GM18858 (cell line): ENCODE measurements at regions not wholly inside any gene's neighbourhood (a gene's known extent, or its start where the extent isn't known, plus 50 kb on each side); places are given as distances from the start of the nearest gene placed in this dataset.
A peak's percentile ranks its signal among the peaks of the same experiment; 100 is the strongest.
"Not testable (repeated sequence)": the region's sequence is repeated elsewhere in the genome, so short reads cannot be mapped to it uniquely, and the experiment has no call there.

ENCODE experiments used
- ATAC-seq: cut with Tn5 transposase; IDR thresholded peaks from one replicate; pipeline ENCODE4 v1.9.1; 2021; ENCODE audit not compliant: unreplicated experiment

- ATAC-seq = no peak
Observed at GRCh38 chr5:144048259-144048856, 122.1 kb downstream of the YIPF5 start.

DNA sequence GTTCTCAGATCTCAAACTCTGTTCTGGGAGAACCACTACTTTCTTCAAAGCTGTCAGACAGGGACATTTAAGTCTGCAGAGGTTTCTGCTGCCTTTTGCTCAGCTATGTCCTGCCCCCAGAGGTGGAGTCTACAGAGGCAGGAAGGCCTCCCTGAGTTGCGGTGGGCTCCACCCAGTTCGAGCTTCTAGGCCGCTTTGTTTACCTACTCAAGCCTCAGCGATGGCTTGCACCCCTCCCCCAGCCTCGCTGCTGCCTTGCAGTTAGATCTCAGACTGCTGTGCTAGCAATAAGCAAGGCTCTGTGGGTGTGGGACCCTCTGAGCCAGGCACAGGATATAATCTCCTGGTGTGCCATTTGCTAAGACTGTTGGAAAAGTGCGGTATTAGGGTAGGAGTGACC lies 115.1 kb downstream of the YIPF5 start:
- not testable (repeated sequence) for ATAC-seq

GRCh38 chr5:144060091-144060490 lies 110.4 kb downstream of the YIPF5 start:
- not testable (repeated sequence) for ATAC-seq

DNA sequence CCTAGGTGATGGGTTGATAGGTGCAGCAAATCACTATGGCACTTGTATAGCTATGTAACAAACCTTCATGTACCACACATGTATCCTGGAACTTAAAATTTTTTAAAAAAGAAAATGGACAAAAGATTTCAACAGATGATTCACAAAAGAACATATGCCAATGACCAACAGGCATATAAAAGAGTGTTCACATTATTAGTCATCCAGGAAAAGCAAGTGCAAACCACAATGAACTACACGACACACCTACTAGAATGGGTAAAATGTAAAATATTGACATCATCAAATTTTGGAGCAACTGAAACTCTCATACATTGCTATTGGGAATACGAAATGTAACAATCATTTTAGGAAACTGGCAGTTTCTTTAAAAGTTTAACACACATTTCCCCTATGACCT lies 109.9 kb downstream of the YIPF5 start:
- ATAC-seq = no peak

DNA sequence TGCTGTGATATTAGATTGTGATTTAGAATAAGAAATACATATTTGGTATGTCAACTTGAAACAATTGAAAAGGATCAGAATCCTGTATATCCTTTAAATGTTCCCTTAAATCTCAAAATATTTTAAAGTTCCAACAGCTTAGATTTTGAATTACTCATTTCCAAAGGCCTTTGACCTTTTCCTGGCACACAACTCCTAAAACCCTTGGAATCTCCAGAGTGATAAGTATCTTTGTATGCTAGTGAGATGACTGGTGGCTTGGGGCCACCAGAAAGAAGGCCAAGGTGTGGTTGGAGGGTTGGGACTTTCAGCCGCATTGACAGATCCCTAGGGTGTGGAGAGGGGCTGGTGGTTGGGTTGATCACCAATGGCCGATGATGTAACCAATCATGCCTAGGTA lies 104.7 kb downstream of the YIPF5 start:
- ATAC-seq = no peak

- no peak for ATAC-seq
Observed at GRCh38 chr5:144072518-144072927, 97.9 kb downstream of the YIPF5 start.

GRCh38 chr5:144076521-144077083 lies 93.9 kb downstream of the YIPF5 start:
- ATAC-seq = no peak

DNA sequence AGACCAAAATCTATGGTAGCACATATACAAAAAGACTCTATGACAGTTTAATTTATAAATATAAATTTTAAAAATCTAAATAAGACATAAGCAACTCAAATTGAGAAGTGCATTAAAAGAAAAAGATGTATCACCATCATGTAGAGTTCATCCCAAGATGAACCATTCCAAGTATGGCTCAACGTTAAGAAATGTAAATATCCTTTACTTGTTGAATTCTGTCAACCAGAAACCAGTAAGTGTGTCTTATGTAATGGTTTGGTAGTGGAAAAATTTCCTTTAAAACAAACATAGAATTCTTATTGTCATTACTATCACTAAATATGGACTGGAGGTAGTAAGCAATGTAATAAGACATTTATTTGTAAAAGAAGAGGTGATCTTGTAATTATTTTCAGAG lies 87.3 kb downstream of the YIPF5 start:
- no peak for ATAC-seq

DNA sequence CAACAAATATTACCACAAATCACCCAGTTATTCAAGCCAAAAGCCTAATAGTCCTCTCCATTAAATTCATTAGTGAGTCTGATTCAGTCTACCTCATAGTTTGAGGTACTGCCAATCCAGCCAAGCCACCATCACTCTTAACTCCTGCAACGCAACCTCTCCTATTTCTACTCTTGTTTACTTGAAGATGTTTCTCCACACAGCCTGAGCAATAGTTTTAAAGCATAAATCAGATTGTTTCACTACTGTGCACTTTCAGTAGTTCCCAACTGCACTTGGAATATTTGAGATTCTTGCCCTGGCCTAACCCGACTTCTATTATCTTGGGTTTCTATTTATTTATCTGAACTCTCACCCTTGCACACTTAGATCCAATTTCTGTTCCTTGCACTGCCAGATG lies 85.5 kb downstream of the YIPF5 start:
- ATAC-seq = no peak

- ATAC-seq = no peak
Observed at GRCh38 chr5:144085381-144085780, 85.1 kb downstream of the YIPF5 start.

DNA sequence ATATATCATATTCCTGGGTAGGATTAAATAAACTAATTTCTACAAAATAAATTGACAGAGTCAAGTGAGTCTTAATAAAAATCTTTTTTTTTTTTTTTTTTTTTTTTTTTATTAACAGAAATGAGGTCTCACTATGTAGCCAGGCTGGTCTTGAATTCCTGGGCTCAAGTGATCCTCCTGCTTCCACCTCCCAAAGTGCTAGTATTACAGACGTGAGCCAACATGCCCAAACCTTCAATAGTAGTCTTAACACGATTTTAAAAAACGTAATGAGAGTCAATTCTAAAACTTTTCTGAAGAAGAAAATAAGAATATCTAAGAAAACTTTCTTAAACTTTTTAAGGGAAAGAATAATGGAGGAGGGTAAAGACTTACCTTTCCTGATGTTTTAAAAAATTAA lies 84.2 kb downstream of the YIPF5 start:
- ATAC-seq = no peak

DNA sequence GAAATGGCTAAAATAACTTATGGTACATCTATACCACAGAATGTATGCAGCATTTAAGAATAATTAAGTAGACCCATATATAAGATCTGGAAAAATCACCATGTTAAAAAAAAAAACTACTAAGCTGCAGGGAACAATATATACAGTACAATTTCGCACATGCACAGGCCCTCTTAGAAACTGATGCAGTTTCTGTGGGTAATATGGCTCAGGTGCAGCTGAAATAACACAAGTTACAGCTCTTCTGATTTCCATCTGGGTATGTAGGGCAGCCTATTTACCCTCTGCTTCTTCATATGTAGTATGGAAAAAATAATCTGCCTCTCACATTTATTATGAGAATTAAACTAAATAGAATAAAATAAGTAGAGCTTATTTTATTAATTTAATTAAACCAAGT lies 82.9 kb downstream of the YIPF5 start:
- ATAC-seq = no peak

DNA sequence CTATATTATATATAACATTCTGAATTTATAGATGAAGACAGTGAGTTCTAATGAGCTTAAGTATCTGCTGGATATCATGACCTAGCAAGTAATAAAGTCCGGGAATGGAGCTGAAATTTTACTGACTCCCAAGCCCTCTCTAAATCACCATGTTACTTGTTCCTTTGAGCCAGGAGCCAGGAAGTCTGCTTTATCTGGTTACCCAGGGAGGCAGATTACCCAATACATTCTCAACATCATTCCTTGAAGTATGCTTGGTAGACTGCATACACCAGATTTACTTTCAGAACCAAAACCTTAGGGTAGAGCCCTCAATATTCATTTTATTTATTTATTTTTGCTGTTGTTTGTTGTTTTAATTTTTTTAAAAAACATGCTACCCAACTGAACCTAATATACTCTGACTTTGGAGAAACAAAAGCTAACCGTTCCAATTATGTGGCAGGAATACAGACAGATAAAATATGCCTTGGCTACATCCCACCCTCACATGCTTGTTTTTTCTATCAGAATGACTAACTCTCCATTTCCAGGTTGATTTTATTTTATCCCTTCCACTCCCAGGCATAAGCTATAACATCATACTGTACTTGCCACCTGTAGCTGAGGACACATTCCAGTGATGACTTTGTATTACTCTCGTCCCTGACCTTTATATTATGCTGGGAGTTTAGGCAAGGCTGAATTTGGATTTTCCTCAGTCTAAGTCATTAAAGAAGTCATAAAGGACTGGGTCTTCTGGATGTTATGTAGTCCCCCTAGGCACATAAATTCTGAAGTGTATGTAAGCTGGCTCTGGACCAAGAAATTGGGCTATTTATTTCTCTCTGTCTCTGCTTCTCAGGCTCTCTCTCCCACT lies 82.0 kb downstream of the YIPF5 start:
- ATAC-seq = no peak

GRCh38 chr5:144089401-144090021 lies 80.9 kb downstream of the YIPF5 start:
- peak; percentile 74 for ATAC-seq

DNA sequence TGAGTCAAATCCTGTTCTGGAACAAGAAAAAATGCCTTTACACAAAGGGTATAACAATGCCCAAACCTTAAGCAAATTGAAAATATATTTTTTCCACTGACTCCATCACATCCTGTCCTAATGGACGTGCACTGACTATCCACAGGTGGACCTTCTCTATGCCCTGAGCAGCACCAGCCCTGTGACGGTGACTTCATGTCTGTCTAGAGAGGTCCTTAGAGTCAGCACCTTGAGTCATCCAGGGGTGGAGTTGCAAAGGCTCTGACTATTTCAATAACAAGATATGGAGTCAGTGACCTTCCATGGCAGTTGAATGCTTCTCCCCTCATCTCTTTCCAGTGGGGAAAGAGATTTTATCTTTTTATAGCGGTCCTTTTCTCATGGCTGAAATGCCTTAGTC lies 78.0 kb downstream of the YIPF5 start:
- no peak for ATAC-seq

DNA sequence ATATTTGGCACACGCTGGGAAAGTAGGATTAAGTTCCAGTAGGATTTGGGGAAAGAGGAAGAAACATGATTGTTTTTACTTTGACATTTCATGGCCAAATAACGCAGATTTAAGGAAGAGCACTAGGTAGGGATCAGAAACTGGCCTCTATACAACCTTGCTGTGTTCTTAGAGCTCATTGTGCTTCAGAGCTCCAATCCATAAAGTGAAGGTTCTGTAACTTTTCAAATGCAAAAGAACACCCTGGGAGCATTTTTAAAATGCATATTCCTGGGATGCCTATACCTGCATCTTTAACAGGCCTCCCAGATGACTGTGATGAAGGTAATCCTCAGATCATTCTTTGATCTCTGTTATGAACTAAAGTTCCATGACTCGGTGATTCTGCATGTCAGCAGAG lies 77.1 kb downstream of the YIPF5 start:
- ATAC-seq = no peak

GRCh38 chr5:144093868-144094267 lies 76.6 kb downstream of the YIPF5 start:
- no peak for ATAC-seq

DNA sequence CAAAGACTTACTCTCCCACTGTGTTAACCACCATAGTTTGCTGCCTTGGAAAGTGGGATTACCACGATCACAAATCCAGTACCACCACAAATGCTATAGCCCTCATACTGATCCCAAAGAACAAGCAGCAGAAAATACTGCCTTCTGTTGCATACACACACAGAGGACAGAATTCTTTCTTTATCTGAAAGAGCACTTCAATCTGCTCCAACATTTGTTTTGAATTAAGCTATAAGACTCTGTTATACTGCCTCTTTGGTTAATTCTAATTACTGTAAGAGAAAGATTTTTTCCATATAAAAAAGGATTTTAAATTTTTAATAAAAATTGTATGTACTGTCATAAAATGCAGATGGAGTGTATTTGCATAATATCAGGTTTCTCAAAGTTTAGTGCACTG lies 69.8 kb downstream of the YIPF5 start:
- ATAC-seq = no peak

GRCh38 chr5:144101616-144102015 lies 68.8 kb downstream of the YIPF5 start:
- ATAC-seq = no peak

GRCh38 chr5:144102361-144102760 lies 68.1 kb downstream of the YIPF5 start:
- ATAC-seq = no peak

- ATAC-seq = no peak
Observed at GRCh38 chr5:144102979-144103378, 67.5 kb downstream of the YIPF5 start.
